HG03135 (cell line): ENCODE measurements at regions not wholly inside any gene's neighbourhood (a gene's known extent, or its start where the extent isn't known, plus 50 kb on each side); places are given as distances from the start of the nearest gene placed in this dataset.
"Not testable (repeated sequence)": the region's sequence is repeated elsewhere in the genome, so short reads cannot be mapped to it uniquely, and the experiment has no call there.

Experiments used
- ATAC-seq: cut with Tn5 transposase; IDR thresholded peaks from one replicate; pipeline ENCODE4 v1.9.1; 2021; ENCODE audit warnings: mild to moderate bottlenecking, moderate library complexity; ENCODE audit not compliant: unreplicated experiment

GRCh38 chr6:119686644-119687043 lies 337.1 kb upstream of the MAN1A1 start:
- ATAC-seq: no peak

DNA sequence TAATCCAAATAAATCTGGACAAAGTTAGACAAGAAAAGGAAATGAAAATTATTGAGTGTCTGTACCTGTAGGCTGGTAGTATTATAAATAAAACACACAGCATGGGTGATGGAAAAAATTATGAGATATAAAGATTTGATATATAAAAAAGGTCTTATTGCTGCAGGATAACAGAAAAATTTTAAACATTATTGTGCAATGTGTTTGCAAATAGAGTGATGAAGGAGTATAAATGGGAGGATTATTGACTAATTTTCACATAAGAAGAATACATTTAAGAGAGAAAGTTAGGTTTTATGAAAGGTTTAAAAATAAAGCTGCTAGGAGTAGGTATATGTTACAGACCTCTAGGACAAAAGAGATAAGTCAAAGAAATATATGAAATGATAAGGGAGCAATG lies 336.7 kb upstream of the MAN1A1 start:
- ATAC-seq: no peak

DNA sequence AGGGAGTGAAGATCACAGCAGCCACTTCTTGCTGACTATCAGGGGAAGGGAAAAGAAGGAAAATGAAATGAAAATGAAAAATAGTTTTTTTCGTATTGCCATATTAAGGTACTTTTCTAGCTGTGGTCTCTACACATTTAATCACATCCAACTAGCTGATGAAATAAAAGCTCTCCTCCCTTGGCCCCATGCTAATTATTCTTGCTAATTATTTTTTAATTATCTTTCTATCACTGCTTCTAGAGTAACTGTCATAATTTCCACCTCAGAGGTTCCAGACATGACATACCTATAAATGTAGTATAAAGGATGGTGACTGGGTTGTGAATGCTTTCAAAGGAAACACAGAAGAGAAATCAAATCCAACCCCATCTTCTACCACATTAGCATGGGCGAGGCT lies 334.1 kb upstream of the MAN1A1 start:
- no peak for ATAC-seq

- ATAC-seq: no peak
Observed at GRCh38 chr6:119683031-119683430, 333.5 kb upstream of the MAN1A1 start.

GRCh38 chr6:119678961-119679360 lies 329.4 kb upstream of the MAN1A1 start:
- ATAC-seq: no peak

DNA sequence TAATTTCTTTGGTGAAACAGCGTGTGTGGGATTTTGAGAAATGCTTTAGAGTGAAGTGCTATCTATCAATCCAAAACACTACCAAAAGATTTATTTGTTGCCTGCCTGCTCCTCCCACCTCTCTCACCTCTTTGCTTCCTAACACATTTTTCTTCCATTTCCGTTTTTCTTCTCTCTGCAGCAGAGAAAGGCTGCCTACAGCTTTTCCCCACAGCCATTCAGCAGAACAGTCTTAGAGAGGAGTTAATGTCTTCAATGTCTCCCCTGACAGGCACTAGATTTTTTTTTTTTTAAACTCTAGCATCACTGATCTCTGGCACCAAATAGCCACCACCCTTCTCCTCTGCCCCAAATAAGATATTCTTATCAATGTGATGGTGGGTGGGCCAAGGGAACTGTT lies 327.8 kb upstream of the MAN1A1 start:
- ATAC-seq: no peak

DNA sequence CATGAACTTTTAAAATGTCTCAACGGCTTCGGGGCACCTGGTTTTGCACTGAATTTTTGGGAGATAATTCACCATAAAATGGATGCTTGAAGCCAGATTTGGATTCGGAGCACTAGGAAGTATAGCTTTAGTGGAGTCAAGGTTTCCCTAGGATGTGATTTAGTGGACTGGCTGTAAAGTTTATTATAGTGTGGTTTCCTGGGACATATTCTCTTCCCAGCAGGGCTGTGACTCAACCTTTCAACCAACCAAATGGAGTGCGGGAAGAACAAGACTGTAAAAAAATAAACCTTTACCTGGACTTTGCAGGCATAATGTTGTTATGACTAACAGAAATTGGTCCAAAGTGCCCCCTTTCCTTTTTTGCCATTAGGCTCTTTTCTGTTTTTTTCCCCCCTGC lies 327.4 kb upstream of the MAN1A1 start:
- no peak for ATAC-seq

GRCh38 chr6:119676230-119676629 lies 326.7 kb upstream of the MAN1A1 start:
- ATAC-seq: no peak

- ATAC-seq: no peak
Observed at GRCh38 chr6:119673741-119674140, 324.2 kb upstream of the MAN1A1 start.

- no peak for ATAC-seq
Observed at GRCh38 chr6:119672725-119673124, 323.2 kb upstream of the MAN1A1 start.

- ATAC-seq: no peak
Observed at GRCh38 chr6:119671105-119671504, 321.5 kb upstream of the MAN1A1 start.

DNA sequence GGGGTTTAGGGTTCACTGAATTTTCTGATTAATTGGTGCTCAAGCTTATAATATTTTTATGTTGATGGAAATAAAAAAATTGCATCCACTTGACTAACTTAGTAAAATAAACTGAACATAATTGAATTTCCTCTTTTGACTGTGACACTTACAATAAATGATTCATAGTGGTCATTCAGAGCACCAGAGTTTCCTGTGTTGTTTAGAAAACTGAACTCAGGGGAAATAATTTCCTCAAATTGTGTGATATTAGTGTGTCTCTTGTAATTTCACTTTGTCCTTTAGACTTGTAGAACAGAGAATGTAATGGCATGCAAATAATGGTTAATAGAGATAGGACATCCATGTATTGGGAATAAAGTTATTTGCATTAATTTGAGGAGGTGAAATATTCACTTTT lies 319.7 kb upstream of the MAN1A1 start:
- ATAC-seq: no peak

- ATAC-seq: not testable (repeated sequence)
Observed at GRCh38 chr6:119665432-119665831, 315.9 kb upstream of the MAN1A1 start.

- no peak for ATAC-seq
Observed at GRCh38 chr6:119661628-119662027, 312.1 kb upstream of the MAN1A1 start.

GRCh38 chr6:119661078-119661477 lies 311.5 kb upstream of the MAN1A1 start:
- no peak for ATAC-seq

- ATAC-seq: no peak
Observed at GRCh38 chr6:119658917-119659316, 309.4 kb upstream of the MAN1A1 start.

GRCh38 chr6:119655124-119655523 lies 305.6 kb upstream of the MAN1A1 start:
- ATAC-seq: no peak

DNA sequence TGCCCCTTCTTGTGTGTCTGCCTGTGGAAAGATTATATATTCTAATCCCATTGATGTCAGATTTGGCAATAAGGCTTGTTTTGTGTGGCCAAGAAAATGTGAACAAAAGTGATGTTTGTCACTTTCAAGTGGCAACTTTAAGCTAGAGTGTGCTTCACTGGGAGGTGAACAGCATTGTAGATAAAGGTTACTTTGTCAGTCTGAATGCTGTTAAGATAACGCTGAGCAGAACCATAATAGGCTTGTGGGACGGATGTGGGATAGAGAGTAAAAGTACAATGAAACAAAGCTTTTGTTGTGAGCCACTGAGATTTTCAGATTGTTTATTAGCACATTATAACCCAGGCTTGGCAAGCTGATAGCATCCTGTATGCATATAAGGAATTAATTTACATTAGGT lies 303.8 kb upstream of the MAN1A1 start:
- ATAC-seq: no peak

DNA sequence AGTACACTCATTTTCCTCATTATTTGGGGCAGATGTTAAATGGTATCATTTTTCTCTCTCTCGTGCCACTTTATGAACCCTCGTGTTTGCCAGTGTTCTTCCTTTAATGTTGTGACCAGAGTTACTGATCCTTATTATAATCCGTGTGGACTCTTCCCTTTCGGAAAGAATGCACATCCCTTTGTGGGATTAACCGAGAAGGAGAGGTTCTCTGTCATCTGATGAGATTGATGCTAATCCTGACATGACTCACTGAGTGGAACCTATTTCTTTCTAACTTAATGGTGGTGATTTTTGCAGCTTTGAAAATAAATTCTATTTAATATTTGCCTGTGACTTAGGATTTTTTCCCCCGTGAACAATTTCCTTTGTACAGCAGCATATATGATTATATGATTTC lies 300.0 kb upstream of the MAN1A1 start:
- no peak for ATAC-seq

GRCh38 chr6:119647309-119647708 lies 297.7 kb upstream of the MAN1A1 start:
- ATAC-seq: no peak

- no peak for ATAC-seq
Observed at GRCh38 chr6:119643876-119644275, 294.3 kb upstream of the MAN1A1 start.

DNA sequence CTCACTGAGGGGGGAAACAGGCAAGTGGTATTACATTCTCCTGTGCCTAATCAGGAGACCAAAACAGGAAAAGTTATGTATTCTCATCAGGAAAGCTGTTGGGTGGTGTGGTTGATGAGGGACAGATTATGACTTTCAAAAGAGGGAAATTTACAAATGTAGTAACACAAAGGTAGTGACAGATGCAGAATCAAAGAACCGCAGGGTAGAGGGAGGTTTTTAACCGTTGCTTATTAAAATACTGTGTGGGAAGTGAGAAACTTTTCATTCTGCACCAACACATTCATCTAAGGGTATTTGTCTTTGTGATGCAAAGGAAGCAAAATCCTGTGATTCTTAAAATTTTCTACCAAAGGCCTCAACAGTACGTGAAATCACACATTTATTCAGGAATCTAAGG lies 288.2 kb upstream of the MAN1A1 start:
- no peak for ATAC-seq

DNA sequence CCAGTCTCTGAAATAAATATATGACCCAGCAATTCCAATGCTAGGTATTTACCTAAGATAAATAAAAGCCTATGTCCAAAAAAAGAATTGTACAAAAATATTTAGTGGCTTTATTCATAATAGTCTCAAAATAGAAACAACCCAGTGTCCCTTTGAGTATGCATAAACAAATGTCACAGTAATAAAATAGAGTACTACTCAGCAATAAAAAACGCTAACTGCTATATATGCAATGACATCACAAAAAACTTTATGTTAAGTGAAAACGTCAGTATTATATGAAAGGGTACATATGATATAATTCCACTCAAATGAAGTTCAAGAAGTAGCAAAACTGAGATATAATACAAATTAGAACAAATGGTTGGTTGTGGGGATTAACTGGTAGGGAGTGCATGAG lies 286.5 kb upstream of the MAN1A1 start:
- no peak for ATAC-seq

DNA sequence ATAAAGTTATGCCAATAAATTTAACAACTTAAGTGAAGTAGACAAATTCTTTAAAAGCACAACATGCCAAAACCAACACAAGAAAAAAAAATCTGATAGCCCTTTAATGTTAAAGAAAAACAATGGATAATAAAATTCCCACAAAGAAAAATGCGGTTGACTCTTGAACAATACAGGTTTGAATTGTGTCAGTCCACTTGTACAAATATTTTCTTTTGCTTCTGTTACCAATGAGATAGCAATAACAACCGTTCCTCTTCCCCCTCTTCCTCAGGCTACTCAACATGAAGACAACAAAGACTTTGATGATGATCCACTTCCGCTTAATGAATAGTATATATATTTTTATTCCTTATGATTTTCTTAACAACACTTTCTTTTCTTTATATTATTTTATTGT lies 283.9 kb upstream of the MAN1A1 start:
- no peak for ATAC-seq
